ENCODE measurements at regions not wholly inside any gene's neighbourhood (a gene's known extent, or its start where the extent isn't known, plus 50 kb on each side); places are given as distances from the start of the nearest gene placed in this dataset.

DNA sequence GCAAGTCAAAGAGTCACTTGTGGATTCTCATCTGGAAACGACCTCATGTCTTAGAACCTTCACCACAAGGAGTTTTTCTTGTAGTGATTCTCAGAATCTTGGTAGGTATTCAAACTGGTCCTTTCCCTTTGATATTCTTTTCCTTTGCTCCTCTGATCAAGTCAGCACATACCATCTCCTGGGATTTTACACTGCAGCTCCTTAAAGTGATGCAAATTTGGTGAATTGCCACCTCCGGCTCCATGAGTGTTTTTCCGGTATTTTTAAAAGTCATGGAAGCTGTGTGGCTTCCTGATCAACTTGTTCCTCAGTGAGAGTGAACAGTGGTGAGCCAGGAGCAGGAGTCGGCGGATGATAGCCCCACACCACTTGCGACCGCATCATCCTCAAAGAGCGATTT is 182.1 kb upstream of the DAB1 start:
- TF ChIP-seq POLR2A (IDR thresholded peaks at IDR 0.05) (no peak), CTCF (IDR thresholded peaks at IDR 0.05) (no peak)
